ENCODE measurements at regions not wholly inside any gene's neighbourhood (a gene's known extent, or its start where the extent isn't known, plus 50 kb on each side); places are given as distances from the start of the nearest gene placed in this dataset.

DNA sequence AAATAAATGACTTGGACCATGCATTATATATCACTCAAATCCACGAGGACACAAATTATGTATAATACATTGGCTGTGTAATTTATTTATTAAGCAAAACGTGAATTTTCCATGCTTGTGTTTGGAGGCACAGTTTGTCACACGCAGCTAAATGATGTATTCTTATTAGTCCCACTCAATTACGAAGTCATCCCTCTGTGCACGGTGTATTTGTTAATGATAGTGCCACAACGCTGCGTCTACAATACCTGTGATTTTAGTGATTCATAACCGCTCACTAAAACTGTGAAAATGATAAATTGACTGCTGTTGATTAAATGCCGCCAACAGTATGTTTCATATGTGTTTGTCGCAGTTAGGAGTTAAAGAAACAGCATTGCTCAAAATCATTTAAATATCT lies 358.3 kb downstream of the ZNF516 start:
- H3K4me3 ChIP-seq (ENCODE audit: low read depth, low read length) = no peak overlapping the region
- TF ChIP-seq, protein P1, sequence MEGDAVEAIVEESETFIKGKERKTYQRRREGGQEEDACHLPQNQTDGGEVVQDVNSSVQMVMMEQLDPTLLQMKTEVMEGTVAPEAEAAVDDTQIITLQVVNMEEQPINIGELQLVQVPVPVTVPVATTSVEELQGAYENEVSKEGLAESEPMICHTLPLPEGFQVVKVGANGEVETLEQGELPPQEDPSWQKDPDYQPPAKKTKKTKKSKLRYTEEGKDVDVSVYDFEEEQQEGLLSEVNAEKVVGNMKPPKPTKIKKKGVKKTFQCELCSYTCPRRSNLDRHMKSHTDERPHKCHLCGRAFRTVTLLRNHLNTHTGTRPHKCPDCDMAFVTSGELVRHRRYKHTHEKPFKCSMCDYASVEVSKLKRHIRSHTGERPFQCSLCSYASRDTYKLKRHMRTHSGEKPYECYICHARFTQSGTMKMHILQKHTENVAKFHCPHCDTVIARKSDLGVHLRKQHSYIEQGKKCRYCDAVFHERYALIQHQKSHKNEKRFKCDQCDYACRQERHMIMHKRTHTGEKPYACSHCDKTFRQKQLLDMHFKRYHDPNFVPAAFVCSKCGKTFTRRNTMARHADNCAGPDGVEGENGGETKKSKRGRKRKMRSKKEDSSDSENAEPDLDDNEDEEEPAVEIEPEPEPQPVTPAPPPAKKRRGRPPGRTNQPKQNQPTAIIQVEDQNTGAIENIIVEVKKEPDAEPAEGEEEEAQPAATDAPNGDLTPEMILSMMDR (IDR thresholded peaks at IDR 0.05; ENCODE audit: borderline replicate concordance, insufficient read depth, low read depth, low read length) = no peak

DNA sequence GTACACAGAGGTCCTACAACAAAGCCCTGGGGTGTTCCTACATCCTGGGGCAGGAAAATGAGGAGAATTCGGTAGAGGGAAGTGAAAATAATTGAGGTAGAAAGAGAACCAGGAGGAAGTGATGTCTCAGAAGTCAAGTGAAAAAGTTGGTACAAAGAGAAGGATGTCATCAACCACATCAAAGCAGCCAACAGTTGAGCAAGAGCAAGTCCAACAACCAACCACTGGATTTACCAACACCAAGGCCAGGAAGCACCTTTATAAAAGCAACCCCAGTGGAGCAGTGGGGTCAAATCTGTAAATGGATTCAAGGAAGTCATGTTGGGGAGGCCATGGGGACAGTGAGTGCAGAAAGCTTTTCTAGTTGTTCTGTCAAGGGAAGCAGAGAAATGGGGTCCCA lies 360.4 kb downstream of the ZNF516 start:
- no peak overlapping the region for H3K4me3 ChIP-seq (ENCODE audit: low read depth, low read length)
- TF ChIP-seq, protein P1 (IDR thresholded peaks at IDR 0.05; ENCODE audit: borderline replicate concordance, insufficient read depth, low read depth, low read length) = no peak

DNA sequence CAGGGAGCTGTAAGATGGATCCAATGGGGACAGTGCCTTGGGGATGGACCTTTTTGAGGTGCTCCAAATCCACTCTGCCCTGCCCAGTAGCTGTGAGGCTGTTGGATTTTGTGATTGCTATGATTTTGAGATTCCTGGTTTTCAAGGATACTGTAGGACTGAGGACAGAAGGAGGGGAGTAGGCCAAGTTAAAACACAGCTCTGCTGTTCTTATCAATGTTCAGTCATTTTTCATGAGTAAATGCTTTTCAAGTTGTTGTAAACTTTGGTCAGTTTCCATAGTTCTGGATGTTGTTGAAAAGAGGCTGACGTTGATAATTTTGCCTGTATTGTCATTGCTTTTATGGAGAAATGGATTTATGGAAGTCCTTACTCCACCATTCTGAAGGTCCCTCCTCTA lies 361.2 kb downstream of the ZNF516 start:
- TF ChIP-seq, protein P1 (IDR thresholded peaks at IDR 0.05; ENCODE audit: borderline replicate concordance, insufficient read depth, low read depth, low read length) = no peak
- H3K4me3 ChIP-seq (ENCODE audit: low read depth, low read length) = no peak overlapping the region

DNA sequence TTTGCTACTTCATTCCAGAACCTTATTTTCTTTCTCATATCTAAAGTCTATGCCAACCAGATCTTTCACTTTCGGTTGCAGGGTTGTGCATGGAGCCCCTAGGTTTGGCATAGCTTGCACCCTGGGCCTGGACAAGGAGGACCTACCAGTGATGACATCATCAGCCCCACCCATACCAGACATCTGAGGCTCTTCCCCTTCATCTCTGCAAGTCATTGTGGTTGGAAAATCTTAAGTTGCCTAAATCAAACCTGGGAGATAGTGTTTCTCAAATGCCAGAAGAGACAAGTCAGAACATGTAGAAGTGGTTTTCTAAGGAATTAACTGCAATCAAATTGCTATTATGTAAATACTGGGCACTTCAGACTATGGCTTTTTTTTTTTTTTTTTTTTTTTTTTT lies 363.3 kb downstream of the ZNF516 start:
- TF ChIP-seq, protein P1 (IDR thresholded peaks at IDR 0.05; ENCODE audit: borderline replicate concordance, insufficient read depth, low read depth, low read length) = no peak
- no peak overlapping the region for H3K4me3 ChIP-seq (ENCODE audit: low read depth, low read length)

DNA sequence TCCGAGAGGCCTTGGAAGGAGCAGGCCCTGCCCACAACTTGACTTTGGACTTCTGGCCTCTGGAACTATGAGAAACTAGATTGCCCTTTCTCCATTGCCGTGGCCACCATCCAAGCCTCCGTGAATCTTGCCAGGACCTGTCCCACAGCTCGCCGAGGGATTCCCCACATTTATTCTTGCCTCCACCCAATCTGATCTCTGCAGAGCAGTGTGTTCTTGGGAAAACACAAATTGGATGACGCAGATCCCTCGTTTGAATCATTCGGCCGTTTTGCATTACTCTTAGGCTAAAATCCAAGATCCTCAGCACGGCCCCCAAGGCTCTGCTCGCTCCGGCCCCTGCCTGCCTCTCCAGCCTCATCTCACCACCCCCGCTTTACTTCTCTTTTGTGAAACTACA lies 364.2 kb downstream of the ZNF516 start:
- H3K4me3 ChIP-seq (ENCODE audit: low read depth, low read length) = no peak overlapping the region
- TF ChIP-seq, protein P1 (IDR thresholded peaks at IDR 0.05; ENCODE audit: borderline replicate concordance, insufficient read depth, low read depth, low read length) = no peak

DNA sequence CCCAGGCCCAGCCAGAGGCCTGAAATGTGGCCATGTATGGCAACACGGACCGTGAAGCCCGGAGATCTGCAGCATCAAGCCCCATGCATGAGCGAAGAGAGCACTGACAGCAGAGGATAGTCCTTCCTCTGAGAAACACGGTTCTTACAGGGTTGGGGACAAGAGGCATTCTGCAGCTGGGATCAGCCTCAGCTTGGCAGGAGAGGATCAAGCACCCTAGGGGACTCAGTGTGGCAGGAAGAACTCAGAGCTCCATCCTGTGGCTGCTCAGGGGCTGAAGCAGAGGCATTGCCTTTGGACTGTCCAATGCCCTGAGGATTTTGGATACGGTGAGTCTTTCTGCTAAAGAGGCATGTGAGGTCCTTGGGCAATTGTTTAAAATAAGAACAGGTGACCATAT lies 368.7 kb downstream of the ZNF516 start:
- H3K4me3 ChIP-seq (ENCODE audit: low read depth, low read length) = no peak overlapping the region
- TF ChIP-seq, protein P1 (IDR thresholded peaks at IDR 0.05; ENCODE audit: borderline replicate concordance, insufficient read depth, low read depth, low read length) = no peak

DNA sequence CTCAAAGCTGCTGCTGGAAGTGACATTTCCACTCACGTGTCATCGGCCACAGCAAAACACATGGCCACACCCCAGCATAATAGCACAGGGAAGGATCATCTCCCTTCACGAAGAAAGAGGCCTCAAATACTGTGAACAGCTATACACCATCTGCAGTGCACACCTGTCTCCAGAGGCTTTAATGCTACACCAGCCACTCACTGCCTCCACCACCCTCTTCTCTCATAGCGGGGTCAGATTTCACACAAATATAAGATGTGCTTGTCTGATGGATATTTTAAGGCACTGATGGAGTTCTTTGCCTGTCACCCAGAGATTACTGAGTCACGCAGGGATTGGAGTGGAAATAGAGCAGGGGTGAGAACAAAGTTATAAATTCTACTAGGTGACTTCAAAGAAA lies 374.0 kb downstream of the ZNF516 start:
- TF ChIP-seq, protein P1 (IDR thresholded peaks at IDR 0.05; ENCODE audit: borderline replicate concordance, insufficient read depth, low read depth, low read length) = no peak
- H3K4me3 ChIP-seq (ENCODE audit: low read depth, low read length) = no peak overlapping the region

All from GM12875 (cell line).